Right atrium auricular region (tissue), 2 donors: ENCODE measurements at regions not wholly inside any gene's neighbourhood (a gene's known extent, or its start where the extent isn't known, plus 50 kb on each side); places are given as distances from the start of the nearest gene placed in this dataset.

ENCODE experiments used
- DNase-seq: peaks from one replicate; pipeline ENCODE4 v3.0.0-alpha.2; 2019; ENCODE audit warnings: low spot score
- H3K27ac ChIP-seq, 2 donors: fragments of 200-600 bp; sonication (generic); 1 replicate in 1 of 2; 2 replicates in 1 of 2; pipeline ENCODE4 v1.5.1; 2016 to 2019
- H3K27me3 ChIP-seq, 2 donors: fragments of 200-600 bp; sonication (generic); one replicate each; pipeline versions ENCODE4 v1.5.1 to v1.6.0; 2017 to 2019
- H3K36me3 ChIP-seq: fragments of 200-600 bp; sonication (generic); one replicate; pipeline ENCODE4 v1.5.1; 2016
- H3K4me1 ChIP-seq, 2 donors: fragments of 200-600 bp; sonication (generic); one replicate each; pipeline versions ENCODE4 v1.5.1 to v1.6.0; 2017 to 2019
- H3K4me3 ChIP-seq, 2 donors: fragments of 200-600 bp; sonication (generic); 1 replicate in 1 of 2; 2 replicates in 1 of 2; pipeline ENCODE4 v1.5.1; 2017 to 2019; ENCODE audit warnings: mild to moderate bottlenecking in 1 of 2, moderate library complexity in 1 of 2
- H3K9me3 ChIP-seq, 2 donors: fragments of 200-600 bp; sonication (generic); one replicate each; pipeline ENCODE4 v1.5.1; 2019
- CTCF ChIP-seq, 2 donors: fragments of 200-600 bp; sonication (generic); IDR thresholded peaks; one replicate each; pipeline ENCODE4 v1.5.1; 2019; ENCODE audit warnings: antibody characterized with exemption in 2 of 2

- no peaks in the 10 kb centered on the region for H3K4me1 ChIP-seq
- no peak overlapping the region for H3K27ac ChIP-seq
- H3K27me3 ChIP-seq, result no peaks in the 10 kb centered on the region
- no peaks in the 10 kb centered on the region for H3K36me3 ChIP-seq
- H3K4me3 ChIP-seq, result no peak overlapping the region
- H3K9me3 ChIP-seq, result no peaks in the 10 kb centered on the region
- TF ChIP-seq CTCF (IDR thresholded peaks at IDR 0.05), result no peak
- no peak for DNase-seq
These were observed 283.2 kb downstream of the PCDH18 start for GRCh38 chr4:137249112-137249511.

- H3K36me3 ChIP-seq, result no peaks in the 10 kb centered on the region
- TF ChIP-seq CTCF (IDR thresholded peaks at IDR 0.05), result no peak
- DNase-seq, result no peak
- H3K4me3 ChIP-seq, result no peak overlapping the region
- H3K27me3 ChIP-seq, result no peaks in the 10 kb centered on the region
- H3K27ac ChIP-seq, result no peak overlapping the region
- no peaks in the 10 kb centered on the region for H3K4me1 ChIP-seq
- H3K9me3 ChIP-seq, result no peaks in the 10 kb centered on the region
These were observed 293.7 kb downstream of the PCDH18 start for GRCh38 chr4:137238456-137239162.

- Histone ChIP-seq H3K27ac (no peak overlapping the region), H3K27me3 (no peaks in the 10 kb centered on the region), H3K4me1 (no peaks in the 10 kb centered on the region), H3K4me3 (no peak overlapping the region), H3K36me3 (no peaks in the 10 kb centered on the region), H3K9me3 (peaks cover 0 to 6% of the 10 kb centered on the region in 2 donors)
- TF ChIP-seq CTCF (IDR thresholded peaks at IDR 0.05), result no peak
- no peak for DNase-seq
These were observed 305.4 kb downstream of the PCDH18 start for GRCh38 chr4:137226900-137227299.

- TF ChIP-seq CTCF (IDR thresholded peaks at IDR 0.05), result no peak
- Histone ChIP-seq H3K4me3 (no peak overlapping the region), H3K9me3 (peaks cover 0 to 6% of the 10 kb centered on the region in 2 donors), H3K36me3 (no peaks in the 10 kb centered on the region), H3K27ac (no peak overlapping the region), H3K27me3 (no peaks in the 10 kb centered on the region), H3K4me1 (no peaks in the 10 kb centered on the region)
- no peak for DNase-seq
These were observed 306.1 kb downstream of the PCDH18 start for GRCh38 chr4:137226221-137226620.

GRCh38 chr4:137213372-137214173 lies 318.7 kb downstream of the PCDH18 start:
- Histone ChIP-seq H3K36me3 (no peaks in the 10 kb centered on the region), H3K4me1 (no peaks in the 10 kb centered on the region), H3K27ac (no peak overlapping the region), H3K9me3 (no peaks in the 10 kb centered on the region), H3K4me3 (no peak overlapping the region), H3K27me3 (no peaks in the 10 kb centered on the region)
- DNase-seq, result no peak
- TF ChIP-seq CTCF (IDR thresholded peaks at IDR 0.05), result no peak
